ENCODE measurements at regions not wholly inside any gene's neighbourhood (a gene's known extent, or its start where the extent isn't known, plus 50 kb on each side); places are given as distances from the start of the nearest gene placed in this dataset.
"Not testable (repeated sequence)": the region's sequence is repeated elsewhere in the genome, so short reads cannot be mapped to it uniquely, and the experiment has no call there.

DNA sequence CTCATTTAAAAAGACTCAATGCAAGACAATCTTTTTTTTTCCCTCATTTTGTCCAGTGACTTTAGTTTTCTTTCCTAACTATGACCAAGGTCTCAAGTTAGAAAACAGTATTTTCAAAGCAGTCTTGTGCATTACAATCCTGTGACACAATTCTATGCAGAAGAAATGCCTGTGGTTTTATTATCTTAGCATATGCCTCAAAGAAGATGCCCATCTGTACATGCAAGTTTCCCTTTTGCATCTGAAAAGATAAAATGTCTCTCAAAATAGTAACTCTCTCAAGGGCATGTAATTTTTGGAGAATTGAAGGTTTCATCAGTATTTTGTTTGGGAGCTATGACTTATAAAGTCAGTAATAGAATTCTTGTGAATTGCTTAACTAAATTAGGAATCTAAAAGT, 292.0 kb upstream of the SUCLG2 start:
- H3K4me3 ChIP-seq (ENCODE audit: low read length) = no peak overlapping the region
- TF ChIP-seq, protein P1, sequence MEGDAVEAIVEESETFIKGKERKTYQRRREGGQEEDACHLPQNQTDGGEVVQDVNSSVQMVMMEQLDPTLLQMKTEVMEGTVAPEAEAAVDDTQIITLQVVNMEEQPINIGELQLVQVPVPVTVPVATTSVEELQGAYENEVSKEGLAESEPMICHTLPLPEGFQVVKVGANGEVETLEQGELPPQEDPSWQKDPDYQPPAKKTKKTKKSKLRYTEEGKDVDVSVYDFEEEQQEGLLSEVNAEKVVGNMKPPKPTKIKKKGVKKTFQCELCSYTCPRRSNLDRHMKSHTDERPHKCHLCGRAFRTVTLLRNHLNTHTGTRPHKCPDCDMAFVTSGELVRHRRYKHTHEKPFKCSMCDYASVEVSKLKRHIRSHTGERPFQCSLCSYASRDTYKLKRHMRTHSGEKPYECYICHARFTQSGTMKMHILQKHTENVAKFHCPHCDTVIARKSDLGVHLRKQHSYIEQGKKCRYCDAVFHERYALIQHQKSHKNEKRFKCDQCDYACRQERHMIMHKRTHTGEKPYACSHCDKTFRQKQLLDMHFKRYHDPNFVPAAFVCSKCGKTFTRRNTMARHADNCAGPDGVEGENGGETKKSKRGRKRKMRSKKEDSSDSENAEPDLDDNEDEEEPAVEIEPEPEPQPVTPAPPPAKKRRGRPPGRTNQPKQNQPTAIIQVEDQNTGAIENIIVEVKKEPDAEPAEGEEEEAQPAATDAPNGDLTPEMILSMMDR (conservative IDR thresholded peaks at IDR 0.05; ENCODE audit: low read length) = no peak
- peak; percentile 1 for DNase-seq (ENCODE audit: low read depth)

DNA sequence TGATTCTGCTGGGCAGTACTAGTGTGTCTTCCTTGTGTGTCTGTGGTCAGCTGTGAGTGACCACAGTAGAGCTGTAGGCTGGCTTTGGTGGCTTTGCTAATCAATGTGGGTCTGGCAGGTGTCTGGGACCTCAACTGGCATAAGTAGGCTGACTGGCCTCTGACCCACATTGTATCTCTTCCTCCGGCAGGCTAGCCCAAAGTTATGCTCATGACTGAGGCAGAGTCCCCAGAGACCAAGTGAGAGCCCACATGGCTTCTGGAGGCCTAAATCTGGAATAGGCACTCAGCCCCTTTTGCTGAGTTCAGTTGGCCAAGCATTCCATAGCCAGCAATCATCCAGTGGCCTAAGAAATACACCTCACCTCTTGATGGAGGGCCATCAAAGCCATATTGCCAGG, 289.1 kb upstream of the SUCLG2 start:
- no peak for DNase-seq (ENCODE audit: low read depth)
- no peak overlapping the region for H3K4me3 ChIP-seq (ENCODE audit: low read length)
- TF ChIP-seq, protein P1 (conservative IDR thresholded peaks at IDR 0.05; ENCODE audit: low read length) = no peak

DNA sequence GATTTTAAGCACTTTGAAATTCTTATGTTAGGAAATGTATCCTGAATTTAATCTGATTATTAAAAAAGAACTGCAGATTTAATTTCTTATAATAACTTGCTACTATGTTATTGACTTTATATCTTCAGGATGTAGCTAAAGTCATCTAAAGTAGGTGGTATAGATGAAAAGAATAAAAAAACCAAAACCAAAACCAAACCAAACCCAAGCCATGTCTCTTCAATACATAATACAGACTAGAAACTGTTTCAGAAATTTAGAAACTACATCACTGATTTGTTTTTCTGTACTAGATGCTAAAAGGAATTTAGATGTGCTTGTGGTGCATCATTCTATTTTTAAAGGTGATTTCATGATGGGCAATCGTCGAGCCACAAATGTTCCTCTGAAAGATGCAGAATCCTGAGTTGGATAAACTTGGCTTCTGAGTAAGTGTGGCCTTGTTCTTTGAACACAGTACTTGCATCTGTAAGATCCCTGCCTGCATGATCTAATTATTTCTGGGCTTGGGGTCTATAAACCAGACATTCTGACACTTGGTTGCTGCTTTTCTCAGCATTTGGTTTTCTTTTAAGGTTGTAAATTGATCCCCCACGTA, 287.1 kb upstream of the SUCLG2 start:
- TF ChIP-seq, protein P1 (conservative IDR thresholded peaks at IDR 0.05; ENCODE audit: low read length) = no peak
- no peak overlapping the region for H3K4me3 ChIP-seq (ENCODE audit: low read length)
- no peak for DNase-seq (ENCODE audit: low read depth)

DNA sequence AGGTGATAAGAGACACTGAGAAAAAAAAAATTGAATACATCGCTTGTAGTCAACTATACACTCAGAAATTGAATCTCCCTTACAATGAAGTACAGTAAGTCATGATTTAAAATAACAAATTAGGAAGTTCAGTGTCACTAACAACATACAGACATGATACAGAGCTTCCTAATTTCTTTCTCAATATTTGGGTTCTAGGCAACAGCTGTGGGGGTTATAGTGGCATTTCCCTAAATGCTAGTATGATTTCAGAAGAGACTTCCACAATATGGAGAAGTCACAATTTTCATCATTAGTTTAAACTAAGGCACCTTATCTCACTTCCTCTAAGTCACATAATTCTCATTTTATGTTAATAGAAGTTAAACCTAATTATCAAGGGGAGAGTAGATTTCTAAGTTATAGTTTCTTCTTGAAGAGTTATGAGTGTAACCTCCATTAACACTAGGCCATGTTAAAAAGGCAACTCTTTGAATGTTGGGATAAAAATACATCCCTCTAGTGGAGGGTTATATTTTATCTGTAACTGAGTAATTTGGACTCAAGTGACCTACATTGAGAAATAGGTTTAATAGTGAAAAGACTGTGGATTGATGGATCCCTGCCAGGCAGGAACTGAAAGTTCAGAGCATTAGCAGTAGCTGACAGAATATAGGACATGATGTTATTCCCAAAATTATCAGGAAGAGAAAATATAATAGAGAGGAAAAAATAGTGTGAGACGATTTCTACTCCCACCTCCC, 286.0 kb upstream of the SUCLG2 start:
- TF ChIP-seq, protein P1 (conservative IDR thresholded peaks at IDR 0.05; ENCODE audit: low read length) = no peak
- no peak overlapping the region for H3K4me3 ChIP-seq (ENCODE audit: low read length)
- no peak for DNase-seq (ENCODE audit: low read depth)

DNA sequence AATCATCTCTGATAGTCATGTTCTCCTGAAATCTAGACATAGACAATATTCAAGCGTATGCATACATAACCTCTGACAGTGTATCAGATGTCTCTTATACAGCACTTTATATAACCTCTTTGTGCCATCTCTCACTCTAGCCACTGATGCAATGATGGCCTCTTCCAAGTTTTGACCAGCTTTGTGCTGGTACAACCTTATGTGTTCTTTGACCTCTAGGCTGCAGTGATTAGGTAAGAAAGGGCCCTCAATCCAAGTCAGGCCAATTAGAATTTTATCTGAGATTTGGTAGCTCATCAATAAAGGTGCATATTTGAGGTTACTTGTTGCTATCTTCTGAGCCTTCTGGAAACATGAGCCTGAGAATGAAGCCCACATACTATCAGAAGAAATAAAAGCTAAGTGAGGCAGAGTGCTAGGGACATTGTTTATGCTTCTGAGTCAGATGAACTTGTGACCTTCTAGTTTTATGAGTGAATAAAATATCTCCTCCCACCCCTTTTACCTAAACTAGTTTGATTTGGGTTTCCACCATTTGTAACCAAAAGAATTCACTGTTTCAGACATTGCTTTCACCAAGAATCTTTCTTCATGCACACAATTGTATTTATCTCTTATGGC, 283.2 kb upstream of the SUCLG2 start:
- no peak overlapping the region for H3K4me3 ChIP-seq (ENCODE audit: low read length)
- no peak for DNase-seq (ENCODE audit: low read depth)
- TF ChIP-seq, protein P1 (conservative IDR thresholded peaks at IDR 0.05; ENCODE audit: low read length) = no peak

DNA sequence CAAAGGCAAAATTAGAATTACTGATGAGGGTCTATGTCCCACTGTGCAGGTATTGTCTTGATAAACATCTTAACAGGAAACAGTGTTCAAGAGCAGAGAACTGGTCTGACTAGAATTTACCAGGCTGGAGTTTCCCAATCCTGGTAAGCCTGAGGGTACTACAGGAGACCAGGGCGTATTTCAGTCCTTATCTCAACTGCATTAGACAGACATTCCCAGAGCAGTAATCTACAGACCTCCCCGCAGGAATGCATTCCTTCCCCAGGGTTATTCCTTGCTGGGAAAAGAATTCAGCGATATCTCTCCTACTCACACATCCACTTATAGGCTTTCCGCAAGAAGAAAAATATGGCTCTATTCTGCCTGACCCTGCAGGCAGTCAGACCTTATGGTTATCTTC, 276.0 kb upstream of the SUCLG2 start:
- not testable (repeated sequence) for H3K4me3 ChIP-seq (ENCODE audit: low read length); DNase-seq (ENCODE audit: low read depth)

DNA sequence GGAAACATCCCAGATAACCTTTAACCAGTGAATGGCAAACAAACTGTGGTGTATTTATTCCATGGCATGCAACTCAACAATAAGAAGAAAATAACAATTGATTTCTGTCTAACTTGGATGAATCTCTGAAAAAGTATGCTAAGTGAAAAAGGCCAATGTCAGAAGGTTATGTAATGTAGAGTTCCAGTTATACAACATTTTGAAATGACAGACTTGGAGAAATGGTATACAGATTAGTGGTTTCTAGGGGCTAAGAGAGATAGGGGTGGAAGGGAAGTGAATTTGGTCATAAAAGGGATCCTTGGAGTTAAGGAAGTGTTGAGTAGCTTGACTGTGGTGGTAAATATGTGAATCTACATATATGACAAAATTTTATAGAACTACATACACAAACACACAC, 269.4 kb upstream of the SUCLG2 start:
- DNase-seq (ENCODE audit: low read depth) = no peak
- TF ChIP-seq, protein P1 (conservative IDR thresholded peaks at IDR 0.05; ENCODE audit: low read length) = no peak
- no peak overlapping the region for H3K4me3 ChIP-seq (ENCODE audit: low read length)
